Upper lobe of left lung (tissue), 4 donors: ENCODE measurements at regions not wholly inside any gene's neighbourhood (a gene's known extent, or its start where the extent isn't known, plus 50 kb on each side); places are given as distances from the start of the nearest gene placed in this dataset.

ENCODE experiments used
- EP300 ChIP-seq, 4 donors: sonication (generic); formaldehyde crosslinking; IDR thresholded peaks; one replicate each; pipeline ENCODE4 v1.5.1; 2017; ENCODE audit warnings: antibody characterized with exemption in 4 of 4, control low read depth in 2 of 4
- POLR2A ChIP-seq, 4 donors: fragments of 450-650 bp; IDR thresholded peaks; one replicate each; pipeline ENCODE4 v1.5.1; 2016 to 2017; ENCODE audit warnings: antibody characterized with exemption in 4 of 4, mild to moderate bottlenecking in 2 of 4
- TF ChIP-seq, protein P1 (sequence below), 6 experiments: fragments of 450-650 bp in 4 of 6; fragments of 200-600 bp in 2 of 6; sonication (generic) in 2 of 6; IDR thresholded peaks; one replicate each; pipeline ENCODE4 v1.5.1; 2016 to 2019; ENCODE audit warnings: antibody characterized with exemption in 6 of 6

DNA sequence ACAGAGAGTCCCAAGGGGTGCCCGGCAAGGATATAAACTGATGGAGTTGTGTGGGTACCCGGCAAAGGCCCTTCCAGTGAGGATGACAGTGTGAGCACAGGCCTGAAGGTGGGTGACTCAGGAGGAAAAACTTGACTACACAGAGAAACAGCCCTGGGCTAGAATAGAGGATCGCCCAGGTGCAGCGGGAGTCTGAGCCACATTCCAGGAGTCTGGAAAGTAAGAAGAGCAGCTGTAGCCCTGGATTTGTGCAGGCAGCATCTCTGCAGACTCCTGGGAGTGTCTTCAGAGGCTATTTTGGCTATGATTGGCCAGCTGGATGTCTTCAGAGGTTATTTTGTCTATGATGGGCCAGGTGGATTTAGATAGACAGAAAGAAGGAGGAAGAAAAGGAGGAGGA lies 367.6 kb upstream of the MKI67 start:
- TF ChIP-seq POLR2A (IDR thresholded peaks at IDR 0.05): no peak
- TF ChIP-seq EP300 (IDR thresholded peaks at IDR 0.05): no peak
- TF ChIP-seq, protein P1, sequence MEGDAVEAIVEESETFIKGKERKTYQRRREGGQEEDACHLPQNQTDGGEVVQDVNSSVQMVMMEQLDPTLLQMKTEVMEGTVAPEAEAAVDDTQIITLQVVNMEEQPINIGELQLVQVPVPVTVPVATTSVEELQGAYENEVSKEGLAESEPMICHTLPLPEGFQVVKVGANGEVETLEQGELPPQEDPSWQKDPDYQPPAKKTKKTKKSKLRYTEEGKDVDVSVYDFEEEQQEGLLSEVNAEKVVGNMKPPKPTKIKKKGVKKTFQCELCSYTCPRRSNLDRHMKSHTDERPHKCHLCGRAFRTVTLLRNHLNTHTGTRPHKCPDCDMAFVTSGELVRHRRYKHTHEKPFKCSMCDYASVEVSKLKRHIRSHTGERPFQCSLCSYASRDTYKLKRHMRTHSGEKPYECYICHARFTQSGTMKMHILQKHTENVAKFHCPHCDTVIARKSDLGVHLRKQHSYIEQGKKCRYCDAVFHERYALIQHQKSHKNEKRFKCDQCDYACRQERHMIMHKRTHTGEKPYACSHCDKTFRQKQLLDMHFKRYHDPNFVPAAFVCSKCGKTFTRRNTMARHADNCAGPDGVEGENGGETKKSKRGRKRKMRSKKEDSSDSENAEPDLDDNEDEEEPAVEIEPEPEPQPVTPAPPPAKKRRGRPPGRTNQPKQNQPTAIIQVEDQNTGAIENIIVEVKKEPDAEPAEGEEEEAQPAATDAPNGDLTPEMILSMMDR (IDR thresholded peaks at IDR 0.05): no peak
